NCI-H446 treated with DMSO at 0.1 percent for 48 hours (cell line): ENCODE measurements at regions not wholly inside any gene's neighbourhood (a gene's known extent, or its start where the extent isn't known, plus 50 kb on each side); places are given as distances from the start of the nearest gene placed in this dataset.

Experiments used
- DNase-seq: peaks from one replicate; lab custom pipeline; 2025; lab: John Stamatoyannopoulos, UW

GRCh38 chr10:58885146-58885545 lies 291.3 kb upstream of the PHYHIPL start:
- DNase-seq: no peak

GRCh38 chr10:58885686-58886345 lies 290.6 kb upstream of the PHYHIPL start:
- no peak for DNase-seq

DNA sequence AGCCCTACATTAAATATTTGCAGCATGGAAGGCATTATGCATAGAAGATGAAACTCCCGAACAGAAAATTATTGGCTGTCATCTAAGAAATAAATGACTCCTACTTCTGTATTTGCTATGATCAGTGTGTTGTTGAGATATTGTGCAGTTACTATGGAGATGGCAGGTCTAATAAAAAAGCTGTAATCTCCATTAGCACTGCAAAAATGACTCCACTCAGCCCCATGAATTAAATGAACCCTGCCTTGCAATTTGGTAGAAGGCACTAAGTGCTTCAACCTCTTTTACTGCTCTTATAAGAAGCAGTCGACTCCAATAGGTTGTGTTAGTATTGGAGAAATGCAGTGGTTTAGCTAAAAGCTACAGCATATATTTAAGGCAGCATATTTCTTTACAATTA lies 290.0 kb upstream of the PHYHIPL start:
- DNase-seq: no peak

- DNase-seq: no peak
Observed at GRCh38 chr10:58887474-58887873, 289.0 kb upstream of the PHYHIPL start.

GRCh38 chr10:58888957-58889356 lies 287.5 kb upstream of the PHYHIPL start:
- no peak for DNase-seq

DNA sequence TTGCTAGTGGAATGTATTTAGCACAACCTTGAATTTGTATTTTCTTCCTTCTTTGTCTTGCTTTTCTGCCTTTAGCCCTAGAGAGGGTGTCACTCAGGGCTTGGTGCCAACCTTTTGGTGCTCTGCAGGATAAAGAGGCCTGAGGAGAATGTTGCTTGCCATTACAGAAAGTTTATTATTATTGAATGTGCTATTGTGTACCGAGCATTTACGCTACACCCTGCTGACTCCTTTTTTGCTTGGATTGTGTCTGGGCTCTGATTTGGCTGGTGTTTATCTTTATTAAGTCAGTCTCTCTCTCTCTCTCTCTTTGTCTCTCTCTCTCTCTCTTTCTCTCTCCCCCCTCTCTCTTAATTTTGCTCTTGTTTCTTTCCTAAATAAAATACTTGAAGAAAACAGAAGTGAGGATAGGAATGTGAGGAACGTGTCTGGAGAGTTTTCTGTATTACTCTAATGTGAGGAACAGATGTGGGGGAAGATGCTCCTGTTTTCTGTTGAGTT lies 284.4 kb upstream of the PHYHIPL start:
- DNase-seq: no peak

DNA sequence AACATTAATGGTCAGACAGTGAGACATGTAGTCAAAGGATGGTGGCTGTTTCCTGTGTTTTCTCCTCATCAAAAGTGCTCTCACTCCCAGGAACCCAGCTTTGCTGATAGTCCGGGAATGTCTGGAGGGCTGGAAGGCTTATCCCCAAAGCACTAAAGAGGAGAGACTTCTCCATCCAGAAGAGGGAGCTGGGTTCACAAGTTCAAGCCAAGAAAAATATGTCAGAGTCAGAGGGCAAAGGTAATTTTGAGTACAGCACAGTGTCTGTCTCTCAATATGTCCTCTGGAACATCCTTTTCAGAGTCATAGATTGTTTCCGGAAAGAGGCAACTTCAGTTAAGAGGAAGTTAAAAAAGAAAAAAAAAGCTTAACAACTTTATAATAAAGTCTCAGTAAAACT lies 281.5 kb upstream of the PHYHIPL start:
- no peak for DNase-seq

- no peak for DNase-seq
Observed at GRCh38 chr10:58896229-58896628, 280.2 kb upstream of the PHYHIPL start.

- DNase-seq: no peak
Observed at GRCh38 chr10:58897236-58897635, 279.2 kb upstream of the PHYHIPL start.

DNA sequence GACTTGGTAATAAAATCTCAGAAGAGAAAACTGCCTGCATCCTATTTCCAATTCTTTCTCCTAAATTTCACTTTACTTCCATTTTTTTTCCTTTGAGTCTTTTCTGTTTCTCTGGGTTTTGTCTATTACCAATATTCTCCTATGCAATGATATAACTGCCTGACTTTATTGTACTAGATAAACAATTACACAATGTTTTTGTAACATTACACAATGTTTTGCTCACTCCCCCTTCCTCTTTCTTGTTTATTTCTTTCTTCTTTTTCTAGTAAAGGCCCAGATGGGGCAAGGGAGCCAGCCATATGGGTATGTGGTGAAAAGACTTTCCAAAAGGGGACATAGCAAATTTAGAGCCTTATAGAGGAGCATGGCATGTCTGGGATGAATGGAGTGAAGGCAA lies 278.7 kb upstream of the PHYHIPL start:
- no peak for DNase-seq

DNA sequence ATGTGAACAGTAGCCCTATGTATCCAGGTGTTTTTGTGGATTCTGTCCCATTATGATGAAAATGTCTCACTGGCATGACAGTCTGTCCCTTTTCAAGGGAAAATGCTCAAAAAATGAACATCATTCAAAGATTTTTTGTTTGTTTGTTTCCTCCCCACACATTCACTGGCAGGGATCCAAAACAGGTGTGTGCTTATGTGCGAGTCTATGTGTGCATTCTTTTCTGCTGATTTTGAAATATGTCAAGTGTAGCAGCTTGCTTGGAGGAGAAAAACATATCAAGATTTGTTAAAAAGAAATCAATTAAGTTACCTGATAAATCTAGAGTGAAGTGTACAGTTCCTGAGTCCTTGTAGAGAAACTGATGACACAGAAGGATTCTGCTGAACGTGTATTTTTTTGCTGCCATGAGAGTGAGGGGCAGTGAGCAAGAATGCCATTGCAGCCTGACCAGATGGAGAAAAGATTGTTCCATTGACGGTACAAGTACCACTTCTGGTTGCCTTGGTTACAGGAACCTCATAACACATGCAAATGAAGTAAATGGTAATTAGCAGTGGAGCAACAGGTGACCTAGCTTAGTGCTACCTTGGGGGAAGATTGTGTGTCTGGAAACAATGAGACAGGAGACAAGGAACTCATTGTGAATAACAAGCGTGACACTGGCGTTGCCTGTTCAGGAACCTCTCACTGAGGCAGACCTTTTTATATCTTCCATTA lies 277.4 kb upstream of the PHYHIPL start:
- DNase-seq: no peak

DNA sequence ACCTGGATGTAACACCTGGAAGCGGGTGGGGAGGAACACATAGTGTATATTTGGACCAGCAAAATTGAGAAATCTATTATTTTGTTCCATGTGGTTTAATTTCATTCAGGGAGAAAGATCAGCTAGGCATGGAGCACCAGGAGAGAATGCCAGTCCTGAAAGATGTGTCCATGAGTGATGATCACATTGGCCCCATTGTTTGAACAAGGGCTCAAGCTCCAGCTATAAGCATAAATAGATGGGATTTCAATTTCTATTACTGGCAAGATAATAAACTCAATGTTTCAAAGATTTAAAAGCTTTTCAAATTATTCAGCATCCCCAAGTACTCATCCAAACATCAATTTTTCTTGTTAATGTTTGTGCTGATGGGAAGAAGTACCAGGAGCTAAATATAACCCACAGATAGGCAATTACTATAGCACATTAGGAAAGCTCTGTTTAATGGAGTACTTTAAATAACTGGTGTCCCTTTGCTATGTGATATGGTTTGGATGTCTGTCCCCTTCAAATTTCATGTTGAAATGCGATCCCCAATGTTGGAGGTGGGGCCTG lies 275.3 kb upstream of the PHYHIPL start:
- no peak for DNase-seq

DNA sequence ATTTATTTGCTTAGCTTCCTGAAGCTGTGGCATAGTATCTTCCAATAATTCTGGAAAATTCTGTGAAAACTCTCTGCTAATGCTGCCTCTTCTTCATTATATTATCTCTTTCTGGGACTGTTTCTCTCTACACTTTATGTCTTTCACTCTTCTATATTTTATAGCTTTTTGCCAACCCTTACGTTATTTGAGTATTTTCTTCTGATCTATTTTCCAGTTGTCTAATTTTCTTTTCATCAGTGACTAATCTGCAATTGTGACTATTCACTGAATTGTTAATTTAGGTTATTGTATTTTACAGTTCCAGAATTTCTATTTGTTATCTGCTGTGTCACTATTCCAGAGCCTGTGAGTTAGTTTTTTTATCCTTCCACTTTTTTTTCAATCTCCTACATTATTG lies 273.4 kb upstream of the PHYHIPL start:
- no peak for DNase-seq

GRCh38 chr10:58909881-58910280 lies 266.6 kb upstream of the PHYHIPL start:
- no peak for DNase-seq

DNA sequence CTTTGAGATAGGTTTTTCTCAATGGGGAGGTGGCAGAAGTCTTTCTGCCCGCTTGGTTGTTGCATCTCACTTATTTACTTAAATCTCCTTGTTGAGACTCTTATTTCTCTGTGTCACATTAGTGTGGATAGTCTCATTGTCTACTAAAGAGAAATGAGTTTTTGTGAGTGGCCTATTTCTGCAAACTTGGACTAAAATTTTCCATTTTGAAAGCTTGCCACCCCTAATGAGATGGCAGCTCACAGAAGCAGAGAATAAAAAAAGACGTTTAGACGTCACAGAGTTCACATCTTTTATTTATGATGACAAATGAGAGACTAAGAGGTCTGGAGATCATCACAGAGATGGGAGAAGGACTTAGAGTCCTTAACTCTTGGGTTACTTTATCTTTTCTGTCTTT lies 262.7 kb upstream of the PHYHIPL start:
- no peak for DNase-seq

DNA sequence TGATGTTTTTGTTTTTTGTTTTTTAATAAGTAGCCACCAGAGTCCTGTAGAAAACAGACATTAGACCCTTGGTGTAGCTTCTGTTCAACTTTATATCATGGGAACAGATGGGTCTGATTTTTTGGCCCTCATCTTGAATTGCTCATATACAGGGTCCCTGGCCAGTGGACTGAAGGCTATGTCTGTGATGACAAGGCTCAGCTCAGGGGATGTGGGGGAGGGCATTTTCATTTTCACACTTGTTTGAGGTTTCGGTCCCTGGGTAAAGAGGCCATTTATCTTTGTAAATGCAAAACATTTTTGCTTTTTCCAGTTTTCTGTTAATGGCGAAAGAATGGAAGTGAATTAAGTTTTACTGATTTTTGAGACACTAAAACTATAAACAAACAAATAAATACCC lies 257.6 kb upstream of the PHYHIPL start:
- no peak for DNase-seq

GRCh38 chr10:58919927-58920654 lies 256.4 kb upstream of the PHYHIPL start:
- peak; percentile 22 for DNase-seq

GRCh38 chr10:58920655-58921003 lies 255.8 kb upstream of the PHYHIPL start:
- DNase-seq: no peak

DNA sequence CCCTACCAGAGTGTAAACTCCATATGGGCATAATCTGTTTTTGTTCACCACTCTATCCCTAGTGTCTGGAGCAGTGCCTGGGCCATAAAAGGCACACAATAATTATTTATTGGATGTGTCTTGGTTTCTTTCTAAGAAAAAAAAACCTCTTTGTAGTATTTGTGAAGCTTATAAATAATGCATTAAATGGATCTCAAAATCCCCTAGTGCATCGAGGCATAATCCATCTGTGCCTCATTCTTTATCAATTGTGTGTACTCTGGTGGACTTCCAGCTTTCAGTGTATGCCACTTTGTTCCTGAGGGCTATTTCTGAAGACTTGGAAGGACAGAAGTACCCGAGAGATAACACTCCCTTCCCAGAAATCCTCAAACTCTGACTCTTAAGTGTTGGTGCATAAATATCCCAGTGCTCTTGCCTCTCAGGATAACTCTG lies 255.0 kb upstream of the PHYHIPL start:
- peak; percentile 14 for DNase-seq

GRCh38 chr10:58925381-58925780 lies 251.1 kb upstream of the PHYHIPL start:
- DNase-seq: no peak

- DNase-seq: no peak
Observed at GRCh38 chr10:58930500-58930899, 245.9 kb upstream of the PHYHIPL start.

DNA sequence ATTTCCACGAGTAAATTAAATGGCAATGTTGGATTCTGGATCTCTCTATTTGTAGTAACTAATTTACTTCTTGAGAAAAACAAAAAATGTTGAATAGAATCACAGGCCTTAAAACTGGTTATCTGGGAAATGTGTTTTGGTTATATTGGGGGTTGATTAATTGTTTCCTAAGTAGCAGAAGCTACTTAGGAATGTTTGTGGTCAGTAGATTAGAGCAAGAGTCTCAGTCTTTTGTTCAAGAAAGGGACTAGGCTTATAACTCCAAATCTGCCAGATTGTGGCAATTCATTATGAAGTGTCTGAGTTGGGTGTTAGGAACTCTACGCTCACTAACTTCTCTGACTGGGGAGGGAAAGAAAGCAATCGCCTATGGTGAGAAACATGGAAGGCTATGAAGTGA lies 244.3 kb upstream of the PHYHIPL start:
- DNase-seq: no peak
